ENCODE measurements at regions not wholly inside any gene's neighbourhood (a gene's known extent, or its start where the extent isn't known, plus 50 kb on each side); places are given as distances from the start of the nearest gene placed in this dataset.

DNA sequence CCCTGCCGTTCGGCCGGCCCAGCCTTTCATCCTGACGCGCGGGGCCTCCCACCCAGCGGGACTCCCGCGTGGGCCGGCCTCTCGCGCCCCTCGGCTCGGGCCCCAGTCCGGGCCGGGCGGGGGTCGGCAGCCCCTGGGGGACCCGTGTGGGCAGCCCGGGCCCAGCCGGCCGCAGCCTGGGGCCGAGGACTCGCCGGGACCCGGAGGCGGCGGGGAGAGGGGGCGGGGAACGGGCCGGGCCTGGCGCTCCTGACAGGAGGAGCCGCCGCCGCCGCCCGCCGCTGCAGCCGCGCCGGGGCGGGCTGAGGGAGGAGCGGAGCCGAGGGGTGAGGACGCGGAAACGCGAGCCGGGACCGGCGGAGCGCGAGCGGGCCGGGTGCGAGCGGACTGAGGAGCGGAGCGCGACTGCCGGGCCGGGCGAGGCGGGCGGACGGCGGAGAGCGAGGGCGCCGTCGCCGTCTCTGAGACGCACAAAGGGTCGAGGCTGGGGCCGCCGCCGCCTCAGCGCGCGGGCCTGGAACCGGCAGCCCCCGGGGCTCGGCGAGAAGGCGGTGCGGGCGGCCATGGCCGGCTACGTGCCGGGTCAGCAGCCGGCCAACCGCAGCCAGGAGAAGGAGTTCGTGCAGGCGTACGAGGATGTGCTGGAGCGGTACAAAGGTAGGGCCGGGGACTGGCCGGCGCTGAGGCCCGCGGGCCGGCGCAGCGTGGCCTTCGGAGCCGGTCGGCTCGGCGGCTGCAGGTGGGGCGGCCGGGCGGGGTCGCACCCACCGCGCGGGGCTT is 79.1 kb downstream of the NDUFS5 start (continued):
- TF ChIP-seq ARHGAP35 (IDR thresholded peaks at IDR 0.05; ENCODE audit: partially characterized antibody) (no peak), CREB1 (IDR thresholded peaks at IDR 0.05) (no peak; the same call in 1 of the 2 replicates), CREB1 (CRISPR knock-in tag; IDR thresholded peaks at IDR 0.05) (no peak), ZFP36 (IDR thresholded peaks at IDR 0.05; ENCODE audit: low read depth, low read length, partially characterized antibody) (no peak), CCNT2 (IDR thresholded peaks at IDR 0.05; ENCODE audit: borderline replicate concordance, extremely low read depth, insufficient read length, low read depth, low read length) (peak; percentile 65), ZNF644 (tag; IDR thresholded peaks at IDR 0.05; ENCODE audit: low read depth) (no peak), ZNF316 (IDR thresholded peaks at IDR 0.05) (no peak), ZNF766 (CRISPR knock-in tag; conservative IDR thresholded peaks at IDR 0.05) (0 out of 2 replicates have a peak, but pooled peaks have one; percentile 15), SAFB (IDR thresholded peaks at IDR 0.05; ENCODE audit: borderline replicate concordance, low read depth, low read length) (0 out of 2 replicates have a peak, but pooled peaks have one; percentile 37), NR2C2 (CRISPR knock-in tag; IDR thresholded peaks at IDR 0.05) (no peak), NR2C2 (tag; IDR thresholded peaks at IDR 0.05) (peak; percentile 35; the same call in 1 of the 2 replicates), PURB (CRISPR knock-in tag; IDR thresholded peaks at IDR 0.05; ENCODE audit: low read depth) (no peak), FOXM1 (IDR thresholded peaks at IDR 0.05; ENCODE audit: low read depth) (no peak), FOXM1 (CRISPR knock-in tag; IDR thresholded peaks at IDR 0.05; ENCODE audit: low read depth) (0 out of 2 replicates have a peak, but pooled peaks have one; percentile 60), CREM (IDR thresholded peaks at IDR 0.05; ENCODE audit: low read depth) (peak; percentile 44; the same call in 1 of the 2 replicates), KAT8 (IDR thresholded peaks at IDR 0.05; ENCODE audit: low read depth) (no peak), GABPA (tag; conservative IDR thresholded peaks at IDR 0.05; ENCODE audit: low read depth) (peak; percentile 37; the same call in 1 of the 2 replicates)
- TF ChIP-seq, protein P1, sequence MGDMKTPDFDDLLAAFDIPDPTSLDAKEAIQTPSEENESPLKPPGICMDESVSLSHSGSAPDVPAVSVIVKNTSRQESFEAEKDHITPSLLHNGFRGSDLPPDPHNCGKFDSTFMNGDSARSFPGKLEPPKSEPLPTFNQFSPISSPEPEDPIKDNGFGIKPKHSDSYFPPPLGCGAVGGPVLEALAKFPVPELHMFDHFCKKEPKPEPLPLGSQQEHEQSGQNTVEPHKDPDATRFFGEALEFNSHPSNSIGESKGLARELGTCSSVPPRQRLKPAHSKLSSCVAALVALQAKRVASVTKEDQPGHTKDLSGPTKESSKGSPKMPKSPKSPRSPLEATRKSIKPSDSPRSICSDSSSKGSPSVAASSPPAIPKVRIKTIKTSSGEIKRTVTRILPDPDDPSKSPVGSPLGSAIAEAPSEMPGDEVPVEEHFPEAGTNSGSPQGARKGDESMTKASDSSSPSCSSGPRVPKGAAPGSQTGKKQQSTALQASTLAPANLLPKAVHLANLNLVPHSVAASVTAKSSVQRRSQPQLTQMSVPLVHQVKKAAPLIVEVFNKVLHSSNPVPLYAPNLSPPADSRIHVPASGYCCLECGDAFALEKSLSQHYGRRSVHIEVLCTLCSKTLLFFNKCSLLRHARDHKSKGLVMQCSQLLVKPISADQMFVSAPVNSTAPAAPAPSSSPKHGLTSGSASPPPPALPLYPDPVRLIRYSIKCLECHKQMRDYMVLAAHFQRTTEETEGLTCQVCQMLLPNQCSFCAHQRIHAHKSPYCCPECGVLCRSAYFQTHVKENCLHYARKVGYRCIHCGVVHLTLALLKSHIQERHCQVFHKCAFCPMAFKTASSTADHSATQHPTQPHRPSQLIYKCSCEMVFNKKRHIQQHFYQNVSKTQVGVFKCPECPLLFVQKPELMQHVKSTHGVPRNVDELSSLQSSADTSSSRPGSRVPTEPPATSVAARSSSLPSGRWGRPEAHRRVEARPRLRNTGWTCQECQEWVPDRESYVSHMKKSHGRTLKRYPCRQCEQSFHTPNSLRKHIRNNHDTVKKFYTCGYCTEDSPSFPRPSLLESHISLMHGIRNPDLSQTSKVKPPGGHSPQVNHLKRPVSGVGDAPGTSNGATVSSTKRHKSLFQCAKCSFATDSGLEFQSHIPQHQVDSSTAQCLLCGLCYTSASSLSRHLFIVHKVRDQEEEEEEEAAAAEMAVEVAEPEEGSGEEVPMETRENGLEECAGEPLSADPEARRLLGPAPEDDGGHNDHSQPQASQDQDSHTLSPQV (IDR thresholded peaks at IDR 0.05) = peak; percentile 72
- TF ChIP-seq, protein P2, sequence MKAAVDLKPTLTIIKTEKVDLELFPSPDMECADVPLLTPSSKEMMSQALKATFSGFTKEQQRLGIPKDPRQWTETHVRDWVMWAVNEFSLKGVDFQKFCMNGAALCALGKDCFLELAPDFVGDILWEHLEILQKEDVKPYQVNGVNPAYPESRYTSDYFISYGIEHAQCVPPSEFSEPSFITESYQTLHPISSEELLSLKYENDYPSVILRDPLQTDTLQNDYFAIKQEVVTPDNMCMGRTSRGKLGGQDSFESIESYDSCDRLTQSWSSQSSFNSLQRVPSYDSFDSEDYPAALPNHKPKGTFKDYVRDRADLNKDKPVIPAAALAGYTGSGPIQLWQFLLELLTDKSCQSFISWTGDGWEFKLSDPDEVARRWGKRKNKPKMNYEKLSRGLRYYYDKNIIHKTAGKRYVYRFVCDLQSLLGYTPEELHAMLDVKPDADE (conservative IDR thresholded peaks at IDR 0.05; ENCODE audit: control insufficient read depth, low read depth, low read length) = peak; percentile 43; the same call in 1 of the 2 replicates
- TF ChIP-seq, protein P3, sequence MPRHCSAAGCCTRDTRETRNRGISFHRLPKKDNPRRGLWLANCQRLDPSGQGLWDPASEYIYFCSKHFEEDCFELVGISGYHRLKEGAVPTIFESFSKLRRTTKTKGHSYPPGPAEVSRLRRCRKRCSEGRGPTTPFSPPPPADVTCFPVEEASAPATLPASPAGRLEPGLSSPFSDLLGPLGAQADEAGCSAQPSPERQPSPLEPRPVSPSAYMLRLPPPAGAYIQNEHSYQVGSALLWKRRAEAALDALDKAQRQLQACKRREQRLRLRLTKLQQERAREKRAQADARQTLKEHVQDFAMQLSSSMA (CRISPR knock-in tag; IDR thresholded peaks at IDR 0.05) = no peak
- TF ChIP-seq, protein P4, sequence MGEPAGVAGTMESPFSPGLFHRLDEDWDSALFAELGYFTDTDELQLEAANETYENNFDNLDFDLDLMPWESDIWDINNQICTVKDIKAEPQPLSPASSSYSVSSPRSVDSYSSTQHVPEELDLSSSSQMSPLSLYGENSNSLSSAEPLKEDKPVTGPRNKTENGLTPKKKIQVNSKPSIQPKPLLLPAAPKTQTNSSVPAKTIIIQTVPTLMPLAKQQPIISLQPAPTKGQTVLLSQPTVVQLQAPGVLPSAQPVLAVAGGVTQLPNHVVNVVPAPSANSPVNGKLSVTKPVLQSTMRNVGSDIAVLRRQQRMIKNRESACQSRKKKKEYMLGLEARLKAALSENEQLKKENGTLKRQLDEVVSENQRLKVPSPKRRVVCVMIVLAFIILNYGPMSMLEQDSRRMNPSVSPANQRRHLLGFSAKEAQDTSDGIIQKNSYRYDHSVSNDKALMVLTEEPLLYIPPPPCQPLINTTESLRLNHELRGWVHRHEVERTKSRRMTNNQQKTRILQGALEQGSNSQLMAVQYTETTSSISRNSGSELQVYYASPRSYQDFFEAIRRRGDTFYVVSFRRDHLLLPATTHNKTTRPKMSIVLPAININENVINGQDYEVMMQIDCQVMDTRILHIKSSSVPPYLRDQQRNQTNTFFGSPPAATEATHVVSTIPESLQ (CRISPR knock-in tag; IDR thresholded peaks at IDR 0.05) = no peak
